CD4-positive, alpha-beta T cell treated with Interferon alpha-2 for 1 hour (primary cell): ENCODE measurements at regions not wholly inside any gene's neighbourhood (a gene's known extent, or its start where the extent isn't known, plus 50 kb on each side); places are given as distances from the start of the nearest gene placed in this dataset.

Source experiments
- DNase-seq, 2 donors: peaks; one replicate each; pipeline ENCODE4 v3.0.0-alpha.2; 2020 to 2022

GRCh38 chr17:77462090-77462489 is 321.3 kb downstream of the SEC14L1 start:
- peak; percentile 35 to 61 for DNase-seq

GRCh38 chr17:77462553-77463497 is 322.1 kb downstream of the SEC14L1 start:
- DNase-seq = no peak

- DNase-seq = no peak
Measured at GRCh38 chr17:77464988-77465357, 324.2 kb downstream of the SEC14L1 start.

GRCh38 chr17:77465358-77466041 is 324.7 kb downstream of the SEC14L1 start:
- DNase-seq = peak; percentile 81 to 86

- DNase-seq = no peak
Measured at GRCh38 chr17:77466140-77466539, 325.4 kb downstream of the SEC14L1 start.

GRCh38 chr17:77466596-77467223 is 325.9 kb downstream of the SEC14L1 start:
- no peak for DNase-seq

- no peak for DNase-seq
Measured at GRCh38 chr17:77467521-77467920, 326.8 kb downstream of the SEC14L1 start.

- DNase-seq = no peak
Measured at GRCh38 chr17:77468897-77469296, 328.1 kb downstream of the SEC14L1 start.

GRCh38 chr17:77470330-77470786 is 329.6 kb downstream of the SEC14L1 start:
- DNase-seq = no peak

GRCh38 chr17:77470800-77471733 is 330.3 kb downstream of the SEC14L1 start:
- DNase-seq = no peak

- no peak for DNase-seq
Measured at GRCh38 chr17:77471984-77472461, 331.3 kb downstream of the SEC14L1 start.

- DNase-seq = no peak
Measured at GRCh38 chr17:77472468-77473310, 331.9 kb downstream of the SEC14L1 start.

GRCh38 chr17:77473615-77474226 is 333.0 kb downstream of the SEC14L1 start:
- DNase-seq = no peak

- no peak for DNase-seq
Measured at GRCh38 chr17:77474292-77474988, 333.7 kb downstream of the SEC14L1 start.

- peak; percentile 47 to 70 for DNase-seq
Measured at GRCh38 chr17:77475016-77475976, 334.5 kb downstream of the SEC14L1 start.

- DNase-seq = no peak
Measured at GRCh38 chr17:77476006-77476405, 335.2 kb downstream of the SEC14L1 start.

- no peak for DNase-seq
Measured at GRCh38 chr17:77476498-77476897, 335.7 kb downstream of the SEC14L1 start.

GRCh38 chr17:77476931-77477805 is 336.4 kb downstream of the SEC14L1 start:
- DNase-seq = no peak
